Hepatocyte (in vitro differentiated cells): ENCODE measurements at regions not wholly inside any gene's neighbourhood (a gene's known extent, or its start where the extent isn't known, plus 50 kb on each side); places are given as distances from the start of the nearest gene placed in this dataset.

Experiments used
- DNase-seq: peaks from one replicate; pipeline ENCODE4 v3.0.0-alpha.2; 2016; ENCODE audit warnings: low spot score
- H2AFZ ChIP-seq: fragments of 200-600 bp; sonication (generic); 2 replicates; pipeline ENCODE4 v1.6.0; 2016; ENCODE audit warnings: antibody characterized with exemption, mild to moderate bottlenecking
- H3K27ac ChIP-seq: fragments of 200-600 bp; sonication (generic); 2 replicates; pipeline ENCODE4 v1.5.1; 2016; ENCODE audit warnings: mild to moderate bottlenecking
- H3K27me3 ChIP-seq: fragments of 200-600 bp; sonication (generic); 2 replicates; pipeline ENCODE4 v1.6.1; 2016
- H3K36me3 ChIP-seq: fragments of 200-600 bp; sonication (generic); replicated peaks from 2 replicates; pipeline ENCODE4 v1.5.1; 2016; ENCODE audit warnings: low read depth; ENCODE audit not compliant: insufficient read depth
- H3K4me1 ChIP-seq: fragments of 200-600 bp; sonication (generic); 2 replicates; pipeline ENCODE4 v1.5.1; 2016; ENCODE audit warnings: mild to moderate bottlenecking, moderate library complexity; ENCODE audit not compliant: insufficient read depth
- H3K4me2 ChIP-seq: fragments of 200-600 bp; sonication (generic); 2 replicates; pipeline ENCODE4 v1.6.0; 2016
- H3K4me3 ChIP-seq: fragments of 200-600 bp; sonication (generic); 2 replicates; pipeline ENCODE4 v1.5.1; 2016; ENCODE audit warnings: mild to moderate bottlenecking
- H3K79me2 ChIP-seq: fragments of 200-600 bp; sonication (generic); 2 replicates; pipeline ENCODE4 v1.6.0; 2017; ENCODE audit warnings: mild to moderate bottlenecking
- H3K9me2 ChIP-seq: fragments of 200-600 bp; sonication (generic); replicated peaks from 2 replicates; pipeline ENCODE4 v1.6.0; 2017; ENCODE audit warnings: mild to moderate bottlenecking; ENCODE audit not compliant: insufficient read depth
- H3K9me3 ChIP-seq: fragments of 200-600 bp; sonication (generic); 2 replicates; pipeline ENCODE4 v1.5.1; 2016; ENCODE audit warnings: low read depth, mild to moderate bottlenecking
- H4K20me1 ChIP-seq: fragments of 200-600 bp; sonication (generic); 2 replicates; pipeline ENCODE4 v1.6.0; 2016; ENCODE audit warnings: mild to moderate bottlenecking; ENCODE audit not compliant: insufficient read depth, poor library complexity, severe bottlenecking
- CTCF ChIP-seq: fragments of 200-600 bp; sonication (generic); IDR thresholded peaks from 2 replicates; pipeline ENCODE4 v1.5.1; 2016; ENCODE audit warnings: antibody characterized with exemption, mild to moderate bottlenecking; ENCODE audit not compliant: poor library complexity
- EZH2 ChIP-seq: fragments of 200-600 bp; sonication (generic); IDR thresholded peaks from 2 replicates; pipeline ENCODE4 v1.6.1; 2016; ENCODE audit warnings: antibody characterized with exemption, mild to moderate bottlenecking, borderline replicate concordance
- EZH2phosphoT487 ChIP-seq: fragments of 200-600 bp; sonication (generic); IDR thresholded peaks from one replicate; pipeline ENCODE4 v1.6.1; 2018; ENCODE audit warnings: antibody characterized with exemption, mild to moderate bottlenecking, low read depth, moderate library complexity; ENCODE audit not compliant: unreplicated experiment, severe bottlenecking
- WGBS: methylation state at CpG from one replicate; pipeline ENCODE4 v1.1.6; 2016; ENCODE audit warnings: low lambda C conversion rate; ENCODE audit errors: missing lambda C conversion rate; 5-methylcytosine and 5-hydroxymethylcytosine counted together

GRCh38 chr2:58895857-58896256 is 654.7 kb upstream of the FANCL start:
- no peaks in the 10 kb centered on the region for H3K27me3 ChIP-seq
- H3K9me3 ChIP-seq, result no peaks in the 10 kb centered on the region
- no peak overlapping the region for H3K4me3 ChIP-seq
- no peaks in the 10 kb centered on the region for H3K9me2 ChIP-seq
- H3K4me1 ChIP-seq, result no peaks in the 10 kb centered on the region
- H4K20me1 ChIP-seq, result no peaks in the 10 kb centered on the region
- H3K36me3 ChIP-seq, result no peaks in the 10 kb centered on the region
- TF ChIP-seq CTCF, result no peak
- no peak for TF ChIP-seq EZH2phosphoT487
- TF ChIP-seq EZH2, result no peak
- no peaks in the 10 kb centered on the region for H3K79me2 ChIP-seq
- no peak overlapping the region for H2AFZ ChIP-seq
- no peak for DNase-seq
- no peak overlapping the region for H3K27ac ChIP-seq
- H3K4me2 ChIP-seq, result no peak overlapping the region
- 88% methylated on average over 4 of the region's 4 CpGs for WGBS

GRCh38 chr2:58893656-58894351 is 652.7 kb upstream of the FANCL start:
- no peaks in the 10 kb centered on the region for H4K20me1 ChIP-seq
- no peaks in the 10 kb centered on the region for H3K27me3 ChIP-seq
- WGBS, result 89% methylated on average over 14 of the region's 14 CpGs
- H3K9me2 ChIP-seq, result no peaks in the 10 kb centered on the region
- no peak overlapping the region for H2AFZ ChIP-seq
- H3K36me3 ChIP-seq, result no peaks in the 10 kb centered on the region
- H3K27ac ChIP-seq, result no peak overlapping the region
- no peaks in the 10 kb centered on the region for H3K4me1 ChIP-seq
- H3K4me3 ChIP-seq, result no peak overlapping the region
- H3K9me3 ChIP-seq, result no peaks in the 10 kb centered on the region
- no peaks in the 10 kb centered on the region for H3K79me2 ChIP-seq
- no peak overlapping the region for H3K4me2 ChIP-seq
- TF ChIP-seq CTCF (no peak), EZH2 (no peak), EZH2phosphoT487 (no peak)
- DNase-seq, result no peak

GRCh38 chr2:58891828-58892377 is 650.8 kb upstream of the FANCL start:
- Histone ChIP-seq H3K27me3 (no peaks in the 10 kb centered on the region), H3K9me2 (no peaks in the 10 kb centered on the region), H3K36me3 (no peaks in the 10 kb centered on the region), H3K4me3 (no peak overlapping the region), H4K20me1 (no peaks in the 10 kb centered on the region), H3K9me3 (no peaks in the 10 kb centered on the region), H2AFZ (no peak overlapping the region), H3K4me2 (no peak overlapping the region), H3K79me2 (no peaks in the 10 kb centered on the region), H3K27ac (no peak overlapping the region), H3K4me1 (no peaks in the 10 kb centered on the region)
- TF ChIP-seq EZH2phosphoT487 (no peak), EZH2 (no peak), CTCF (no peak)
- WGBS, result 79% methylated on average over 4 of the region's 4 CpGs
- no peak for DNase-seq
